Left forelimb (tissue), 1 donor: ENCODE measurements at regions not wholly inside any gene's neighbourhood (a gene's known extent, or its start where the extent isn't known, plus 50 kb on each side); places are given as distances from the start of the nearest gene placed in this dataset.
"Not testable (repeated sequence)": the region's sequence is repeated elsewhere in the genome, so short reads cannot be mapped to it uniquely, and the experiment has no call there.

ENCODE experiments used
- DNase-seq: peaks from one replicate; pipeline ENCODE4 v3.0.0-alpha.2; 2018; ENCODE audit warnings: low spot score

- DNase-seq, result no peak
These were observed 110.9 kb upstream of the L3MBTL4 start for GRCh38 chr18:6525604-6526003.

- no peak for DNase-seq
These were observed 122.8 kb upstream of the L3MBTL4 start for GRCh38 chr18:6537475-6537874.

GRCh38 chr18:6541131-6541679 lies 126.5 kb upstream of the L3MBTL4 start:
- DNase-seq, result not testable (repeated sequence)

- no peak for DNase-seq
These were observed 127.6 kb upstream of the L3MBTL4 start for GRCh38 chr18:6542296-6542695.

GRCh38 chr18:6543330-6543908 lies 128.7 kb upstream of the L3MBTL4 start:
- DNase-seq, result no peak

- no peak for DNase-seq
These were observed 131.5 kb upstream of the L3MBTL4 start for GRCh38 chr18:6546229-6546628.

- no peak for DNase-seq
These were observed 132.8 kb upstream of the L3MBTL4 start for GRCh38 chr18:6547476-6547875.

GRCh38 chr18:6553234-6553900 lies 138.7 kb upstream of the L3MBTL4 start:
- no peak for DNase-seq

- DNase-seq, result no peak
These were observed 142.5 kb upstream of the L3MBTL4 start for GRCh38 chr18:6557057-6557769.

GRCh38 chr18:6557770-6558248 lies 143.1 kb upstream of the L3MBTL4 start:
- DNase-seq, result no peak

- no peak for DNase-seq
These were observed 143.9 kb upstream of the L3MBTL4 start for GRCh38 chr18:6558446-6559156.

- DNase-seq, result no peak
These were observed 144.6 kb upstream of the L3MBTL4 start for GRCh38 chr18:6559296-6559695.

- DNase-seq, result no peak
These were observed 146.3 kb upstream of the L3MBTL4 start for GRCh38 chr18:6561016-6561415.

GRCh38 chr18:6561420-6561861 lies 146.7 kb upstream of the L3MBTL4 start:
- DNase-seq, result no peak

GRCh38 chr18:6561862-6562291 lies 147.2 kb upstream of the L3MBTL4 start:
- DNase-seq, result no peak

- no peak for DNase-seq
These were observed 149.2 kb upstream of the L3MBTL4 start for GRCh38 chr18:6563896-6564295.

- no peak for DNase-seq
These were observed 150.5 kb upstream of the L3MBTL4 start for GRCh38 chr18:6564950-6565814.

- DNase-seq, result no peak
These were observed 151.0 kb upstream of the L3MBTL4 start for GRCh38 chr18:6565815-6566081.

- DNase-seq, result no peak
These were observed 151.7 kb upstream of the L3MBTL4 start for GRCh38 chr18:6566338-6566911.

- DNase-seq, result no peak
These were observed 155.1 kb upstream of the L3MBTL4 start for GRCh38 chr18:6569813-6570212.
